HFFc6 (cell line): ENCODE measurements at regions not wholly inside any gene's neighbourhood (a gene's known extent, or its start where the extent isn't known, plus 50 kb on each side); places are given as distances from the start of the nearest gene placed in this dataset.
"Not testable (repeated sequence)": the region's sequence is repeated elsewhere in the genome, so short reads cannot be mapped to it uniquely, and the experiment has no call there.

Experiments
- DNase-seq: peaks from one replicate; pipeline ENCODE4 v3.0.0-alpha.2; 2018
- H3K27ac Mint-ChIP-seq: 2 replicates; pipeline ENCODE4 v1.8.0; 2020; ENCODE audit warnings: mild to moderate bottlenecking, mixed read lengths
- H3K27me3 Mint-ChIP-seq: 2 replicates; pipeline ENCODE4 v1.8.0; 2021; ENCODE audit warnings: mild to moderate bottlenecking, moderate library complexity, mixed read lengths; ENCODE audit not compliant: insufficient read depth
- H3K36me3 Mint-ChIP-seq: 2 replicates; pipeline ENCODE4 v1.8.0; 2021; ENCODE audit warnings: low read depth, mixed read lengths
- H3K4me1 Mint-ChIP-seq: 2 replicates; pipeline ENCODE4 v1.8.0; 2020; ENCODE audit warnings: low read depth, mixed read lengths
- H3K4me3 Mint-ChIP-seq: 2 replicates; pipeline ENCODE4 v1.8.0; 2020; ENCODE audit warnings: mild to moderate bottlenecking, moderate library complexity, mixed read lengths
- H3K9me3 Mint-ChIP-seq: 2 replicates; pipeline ENCODE4 v1.8.0; 2020; ENCODE audit warnings: mild to moderate bottlenecking, mixed read lengths
- TF ChIP-seq, protein P1 (sequence below): fragments of 200-600 bp; sonication (generic); IDR thresholded peaks from 2 replicates; pipeline ENCODE4 v1.5.0; 2021; ENCODE audit warnings: antibody characterized with exemption, mild to moderate bottlenecking

DNA sequence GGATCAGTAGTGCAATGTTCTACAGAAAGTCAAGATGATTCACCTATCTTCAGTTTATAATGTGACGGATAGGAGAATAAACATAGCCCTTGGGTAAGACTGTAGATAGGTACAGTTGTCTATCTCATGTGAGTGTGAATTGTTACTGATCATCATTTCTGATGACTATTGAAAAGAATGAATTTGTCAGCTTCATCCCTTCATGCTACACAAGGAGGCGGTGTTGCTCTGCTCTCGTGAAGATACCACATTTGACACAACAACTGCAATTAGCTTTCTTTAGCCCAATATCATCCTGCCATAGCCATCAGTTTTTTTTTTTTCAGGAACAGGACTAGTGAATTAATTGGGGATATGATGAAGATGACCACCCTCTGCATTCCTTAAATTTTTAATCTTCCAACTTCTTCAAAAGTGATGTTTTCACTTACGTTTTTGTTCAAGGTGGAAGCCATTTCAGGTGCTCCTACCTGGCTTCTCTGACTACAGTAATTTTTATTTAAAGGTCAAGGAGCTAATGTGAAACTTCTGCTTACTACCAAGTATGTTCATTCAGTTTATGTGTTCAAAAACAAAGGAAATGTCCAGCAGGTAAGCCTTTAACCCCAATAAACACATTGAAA is 152.9 kb upstream of the MOCS2 start:
- Mint-ChIP-seq H3K9me3 (no peaks in the 10 kb centered on the region; the same call in 1 of the 2 replicates), H3K4me1 (peaks cover 42% of the 10 kb centered on the region), H3K36me3 (peaks cover 8% of the 10 kb centered on the region; the same call in 1 of the 2 replicates), H3K27me3 (peaks cover 1% of the 10 kb centered on the region; the same call in 1 of the 2 replicates), H3K4me3 (no peak overlapping the region), H3K27ac (no peak overlapping the region)
- TF ChIP-seq, protein P1, sequence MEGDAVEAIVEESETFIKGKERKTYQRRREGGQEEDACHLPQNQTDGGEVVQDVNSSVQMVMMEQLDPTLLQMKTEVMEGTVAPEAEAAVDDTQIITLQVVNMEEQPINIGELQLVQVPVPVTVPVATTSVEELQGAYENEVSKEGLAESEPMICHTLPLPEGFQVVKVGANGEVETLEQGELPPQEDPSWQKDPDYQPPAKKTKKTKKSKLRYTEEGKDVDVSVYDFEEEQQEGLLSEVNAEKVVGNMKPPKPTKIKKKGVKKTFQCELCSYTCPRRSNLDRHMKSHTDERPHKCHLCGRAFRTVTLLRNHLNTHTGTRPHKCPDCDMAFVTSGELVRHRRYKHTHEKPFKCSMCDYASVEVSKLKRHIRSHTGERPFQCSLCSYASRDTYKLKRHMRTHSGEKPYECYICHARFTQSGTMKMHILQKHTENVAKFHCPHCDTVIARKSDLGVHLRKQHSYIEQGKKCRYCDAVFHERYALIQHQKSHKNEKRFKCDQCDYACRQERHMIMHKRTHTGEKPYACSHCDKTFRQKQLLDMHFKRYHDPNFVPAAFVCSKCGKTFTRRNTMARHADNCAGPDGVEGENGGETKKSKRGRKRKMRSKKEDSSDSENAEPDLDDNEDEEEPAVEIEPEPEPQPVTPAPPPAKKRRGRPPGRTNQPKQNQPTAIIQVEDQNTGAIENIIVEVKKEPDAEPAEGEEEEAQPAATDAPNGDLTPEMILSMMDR, result peak; percentile 83
- DNase-seq, result peak; percentile 27

DNA sequence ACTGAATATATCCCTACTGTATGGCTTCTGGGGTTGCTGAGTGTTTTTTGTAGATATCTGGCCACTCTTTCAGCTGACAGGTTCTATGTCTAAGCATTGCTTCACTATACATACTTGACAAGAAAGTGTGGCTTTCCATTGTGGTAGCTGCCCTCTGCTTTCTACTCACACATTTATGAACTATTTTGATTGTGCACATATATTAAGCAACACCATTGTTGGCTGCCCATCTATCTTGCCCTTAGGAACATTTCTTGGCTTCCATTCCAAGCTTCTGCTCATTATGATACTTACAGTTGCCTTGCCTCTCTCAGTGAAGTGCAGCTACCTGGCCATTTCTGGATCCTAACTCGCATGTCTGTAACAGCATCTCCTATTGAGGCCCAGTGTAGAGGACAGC is 153.6 kb upstream of the MOCS2 start:
- H3K27ac Mint-ChIP-seq, result no peak overlapping the region

DNA sequence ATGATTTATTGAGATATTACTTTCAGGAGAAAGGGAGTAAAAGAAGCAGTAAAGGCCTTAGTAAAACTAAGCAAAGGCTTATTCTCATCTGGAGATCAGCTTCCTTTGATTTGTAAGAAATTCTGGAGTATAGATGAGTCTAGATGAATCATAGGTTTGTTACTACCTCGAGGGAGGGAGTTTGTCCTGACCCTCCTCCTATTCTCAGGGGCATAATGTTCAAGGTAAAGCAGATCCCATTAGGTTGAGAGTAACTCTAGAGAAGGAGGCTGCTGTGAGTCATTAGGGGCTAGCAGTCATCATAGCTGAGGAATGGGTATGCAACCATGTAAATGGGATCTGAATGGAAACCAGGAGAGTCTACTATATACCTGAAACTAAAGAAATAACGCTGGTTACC is 155.5 kb upstream of the MOCS2 start:
- peaks cover 14% of the 10 kb centered on the region for H3K36me3 Mint-ChIP-seq
- DNase-seq, result no peak
- peaks cover 5% of the 10 kb centered on the region for H3K27me3 Mint-ChIP-seq
- H3K4me3 Mint-ChIP-seq, result no peak overlapping the region
- H3K9me3 Mint-ChIP-seq, result peaks cover 15% of the 10 kb centered on the region
- peaks cover 33% of the 10 kb centered on the region for H3K4me1 Mint-ChIP-seq
- TF ChIP-seq, protein P1, result no peak
- H3K27ac Mint-ChIP-seq, result no peak overlapping the region

More for the DNA sequence above, 153.6 kb upstream of the MOCS2 start:
- H3K4me1 Mint-ChIP-seq, result peaks cover 35% of the 10 kb centered on the region
- peaks cover 5% of the 10 kb centered on the region; the same call in 1 of the 2 replicates for H3K9me3 Mint-ChIP-seq
- no peak overlapping the region for H3K4me3 Mint-ChIP-seq
- no peak for DNase-seq
- H3K36me3 Mint-ChIP-seq, result peaks cover 9% of the 10 kb centered on the region
- H3K27me3 Mint-ChIP-seq, result peaks cover 1% of the 10 kb centered on the region
- TF ChIP-seq, protein P1, result no peak

DNA sequence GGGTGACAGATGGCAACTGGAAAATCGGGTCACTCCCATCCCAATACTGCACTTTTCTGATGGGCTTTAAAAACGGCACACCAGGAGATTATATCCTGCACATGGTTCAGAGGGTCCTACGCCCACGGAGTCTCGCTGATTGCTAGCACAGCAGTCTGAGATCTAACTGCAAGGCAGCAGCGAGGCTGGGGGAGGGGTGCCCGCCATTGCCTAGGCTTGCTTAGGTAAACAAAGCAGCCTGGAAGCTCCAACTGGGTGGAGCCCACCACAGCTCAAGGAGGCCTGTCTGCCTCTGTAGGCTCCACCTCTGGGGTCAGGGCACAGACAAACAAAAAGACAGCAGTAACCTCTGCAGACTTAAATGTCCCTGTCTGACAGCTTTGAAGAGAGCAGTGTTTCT is 158.7 kb upstream of the MOCS2 start:
- Mint-ChIP-seq H3K36me3 (peaks cover 24% of the 10 kb centered on the region), H3K9me3 (peaks cover 20% of the 10 kb centered on the region), H3K4me1 (peaks cover 18% of the 10 kb centered on the region)
- not testable (repeated sequence) for H3K27ac Mint-ChIP-seq, H3K4me3 Mint-ChIP-seq, H3K27me3 Mint-ChIP-seq, DNase-seq

DNA sequence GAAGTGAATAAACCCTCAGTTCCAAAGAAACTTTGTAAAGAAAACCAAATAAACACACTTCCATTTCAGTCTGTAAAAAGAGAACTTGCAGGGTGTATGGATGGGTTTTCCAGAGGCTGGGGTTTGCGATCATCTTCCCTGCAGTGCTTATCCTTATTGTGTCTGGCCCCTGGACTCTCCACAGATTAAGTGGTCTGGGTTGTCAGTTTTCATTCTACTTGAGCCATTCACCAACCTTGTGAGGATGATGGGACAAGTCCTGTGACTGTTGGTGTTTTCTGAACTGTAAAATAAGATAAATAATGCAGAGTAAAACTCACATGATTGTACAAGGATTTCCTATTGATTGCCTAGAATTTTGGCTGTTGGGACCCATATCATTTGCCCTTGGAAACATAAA is 166.1 kb upstream of the MOCS2 start:
- TF ChIP-seq, protein P1, result no peak
- Mint-ChIP-seq H3K27ac (no peak overlapping the region), H3K9me3 (peaks cover 3% of the 10 kb centered on the region), H3K4me1 (no peaks in the 10 kb centered on the region), H3K4me3 (no peak overlapping the region), H3K36me3 (peaks cover 8% of the 10 kb centered on the region; the same call in 1 of the 2 replicates), H3K27me3 (no peaks in the 10 kb centered on the region; the same call in 1 of the 2 replicates)
- DNase-seq, result no peak

DNA sequence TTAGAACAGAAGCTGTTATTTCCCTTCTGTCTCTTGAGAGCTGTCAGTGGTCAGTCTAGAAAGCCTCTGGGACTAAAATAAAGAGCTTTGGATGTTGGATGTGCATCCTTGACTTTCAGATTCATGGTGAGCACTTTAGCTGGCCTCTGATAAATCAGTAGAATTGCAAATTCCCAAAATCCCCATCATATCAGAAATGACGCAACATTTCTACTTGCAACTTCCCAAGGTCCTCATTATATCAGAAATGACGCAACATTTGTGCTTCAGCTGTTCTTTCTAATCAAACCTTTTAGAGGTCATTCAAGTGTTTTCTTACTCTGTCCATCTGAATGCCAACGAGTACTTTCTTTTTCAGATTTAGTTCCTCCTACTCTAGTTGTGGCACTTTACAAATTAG is 167.3 kb upstream of the MOCS2 start:
- DNase-seq, result no peak
- Mint-ChIP-seq H3K4me1 (no peaks in the 10 kb centered on the region), H3K27me3 (no peaks in the 10 kb centered on the region; the same call in 1 of the 2 replicates), H3K36me3 (no peaks in the 10 kb centered on the region), H3K27ac (no peak overlapping the region), H3K4me3 (no peak overlapping the region), H3K9me3 (peaks cover 5% of the 10 kb centered on the region; the same call in 1 of the 2 replicates)
- TF ChIP-seq, protein P1, result no peak
